Fibroblast of skin of scalp (primary cell): ENCODE measurements at regions not wholly inside any gene's neighbourhood (a gene's known extent, or its start where the extent isn't known, plus 50 kb on each side); places are given as distances from the start of the nearest gene placed in this dataset.
A peak's percentile ranks its signal among the peaks of the same experiment; 100 is the strongest.
"Not testable (repeated sequence)": the region's sequence is repeated elsewhere in the genome, so short reads cannot be mapped to it uniquely, and the experiment has no call there.

Experiments used
- DNase-seq: peaks from one replicate; pipeline ENCODE4 v3.0.0-alpha.2; 2013

GRCh38 chr14:85125291-85125670 lies 404.7 kb upstream of the FLRT2 start:
- no peak for DNase-seq

GRCh38 chr14:85129921-85130320 lies 400.0 kb upstream of the FLRT2 start:
- DNase-seq: peak; percentile 16

DNA sequence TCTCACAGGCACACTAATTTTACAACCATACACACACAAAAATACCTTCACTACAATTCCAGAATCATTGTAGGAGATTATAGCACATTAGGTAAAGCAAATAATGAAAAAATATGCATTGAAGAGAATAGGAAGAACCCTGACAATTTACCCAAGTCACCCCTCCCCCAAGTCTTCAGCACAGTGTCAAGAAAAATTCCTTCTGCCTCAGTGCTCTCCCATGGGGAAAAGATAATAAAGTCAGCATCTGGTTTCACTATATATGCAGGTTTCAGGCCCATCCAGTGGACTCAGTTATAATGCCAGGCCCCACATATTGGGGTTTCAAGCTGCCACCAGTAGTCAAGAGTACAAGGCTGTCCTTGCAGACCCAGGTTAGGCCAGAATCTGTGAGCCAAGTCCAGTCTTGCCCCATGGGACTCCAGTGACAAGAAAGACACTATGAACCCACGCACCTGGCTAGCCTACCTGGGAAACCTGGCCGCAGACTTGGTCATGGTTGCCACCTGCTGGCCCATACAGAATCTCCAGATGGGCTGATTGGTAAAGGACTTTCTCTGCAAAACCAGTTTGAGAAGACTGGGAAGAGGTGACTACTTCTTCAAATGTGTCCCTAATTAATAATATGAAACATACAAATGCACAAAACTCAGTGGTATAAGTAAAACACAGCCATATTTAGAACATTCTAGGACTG lies 398.6 kb upstream of the FLRT2 start:
- peak; percentile 18 for DNase-seq

- DNase-seq: no peak
Observed at GRCh38 chr14:85142982-85143381, 387.0 kb upstream of the FLRT2 start.

GRCh38 chr14:85146779-85147178 lies 383.2 kb upstream of the FLRT2 start:
- DNase-seq: no peak

DNA sequence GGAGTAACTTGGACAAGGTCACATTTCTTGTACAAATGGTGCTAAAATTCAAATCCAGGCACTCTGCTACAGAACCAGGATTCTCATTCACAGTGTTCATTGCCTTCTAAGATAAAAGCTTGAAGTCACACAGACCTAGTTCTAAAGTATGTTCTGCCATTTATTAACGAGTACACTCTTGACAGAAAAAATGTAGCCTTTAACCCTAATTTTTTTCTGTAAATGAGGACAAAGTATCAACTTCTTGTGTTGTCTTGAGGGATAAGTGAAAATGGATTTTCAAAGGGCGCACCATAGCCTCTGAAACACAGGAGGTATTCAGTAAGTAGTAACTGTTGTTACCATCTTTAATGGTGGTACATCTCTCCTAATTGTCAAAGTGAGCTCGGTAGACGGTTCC lies 379.8 kb upstream of the FLRT2 start:
- no peak for DNase-seq

- DNase-seq: no peak
Observed at GRCh38 chr14:85154714-85155113, 375.2 kb upstream of the FLRT2 start.

DNA sequence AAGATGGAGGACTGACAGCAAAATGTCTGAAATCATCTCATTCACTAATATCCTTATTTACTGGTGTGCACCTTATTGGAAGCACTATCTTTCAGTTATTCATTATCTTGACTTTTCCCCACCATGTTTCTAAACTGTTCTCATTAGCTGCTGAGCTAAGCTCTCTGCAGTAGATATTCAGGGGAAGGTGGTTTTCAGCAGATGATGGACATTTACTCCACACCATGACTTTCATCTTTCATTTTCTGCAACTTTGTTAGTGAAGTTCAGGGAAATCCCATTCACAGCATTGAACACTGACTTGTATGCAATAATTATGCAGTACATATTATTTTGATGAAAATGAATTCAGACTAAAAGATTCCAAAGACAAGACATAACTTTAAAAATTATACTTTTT lies 373.6 kb upstream of the FLRT2 start:
- DNase-seq: no peak

DNA sequence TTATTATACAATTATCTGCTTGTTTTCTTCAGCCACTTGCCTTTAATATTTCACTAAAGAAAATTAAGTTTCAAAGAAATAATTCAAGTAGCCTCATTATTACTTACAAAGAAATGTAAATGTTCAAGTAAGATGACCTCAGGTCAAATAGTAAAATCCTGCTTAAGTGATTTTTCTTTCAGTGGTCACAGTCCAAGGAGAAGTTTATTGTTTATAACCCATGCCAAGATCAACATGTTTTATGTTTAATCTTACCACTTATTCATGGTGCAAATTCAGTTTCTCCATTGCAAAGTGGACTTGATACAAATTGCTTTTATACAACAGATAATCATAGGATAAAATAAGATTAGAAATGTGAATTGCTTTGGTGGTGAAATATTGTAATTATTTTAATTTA lies 370.2 kb upstream of the FLRT2 start:
- no peak for DNase-seq

DNA sequence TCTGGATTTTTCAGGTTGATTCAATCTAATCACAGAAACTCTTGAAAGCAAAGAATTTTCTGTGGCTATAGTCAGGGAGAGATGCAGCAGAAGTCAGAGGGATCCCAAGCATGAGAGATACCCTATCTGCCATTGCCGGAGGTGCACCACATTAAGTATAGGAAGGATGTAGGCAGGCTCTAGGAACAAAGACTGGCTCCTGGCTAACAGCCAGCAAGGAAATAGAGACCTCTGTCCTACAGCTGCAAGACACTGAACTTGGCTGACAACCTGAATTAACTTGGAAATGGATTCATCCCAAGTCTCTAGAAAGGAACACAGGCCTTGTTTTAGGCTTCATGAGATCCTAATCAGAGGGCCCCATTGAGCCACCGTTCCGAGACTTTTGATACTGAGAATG lies 364.9 kb upstream of the FLRT2 start:
- DNase-seq: no peak

DNA sequence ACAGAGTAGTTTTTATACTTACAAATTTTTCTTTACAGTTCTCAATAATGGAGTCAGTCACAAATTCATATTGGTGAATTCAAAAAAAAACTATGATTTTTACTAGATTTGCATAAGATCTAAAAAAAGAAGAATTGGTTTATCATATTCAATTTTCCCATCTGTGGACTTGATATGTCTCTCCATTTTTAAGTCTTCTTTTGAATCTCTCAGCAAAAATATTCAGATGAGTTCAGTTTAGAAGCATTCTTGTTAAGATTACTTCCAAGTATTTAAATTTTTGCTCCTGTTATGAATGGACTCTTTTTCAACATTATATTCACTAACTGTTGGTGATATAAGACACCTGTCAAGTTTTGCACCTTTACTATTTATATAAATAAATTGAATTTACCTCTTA lies 360.6 kb upstream of the FLRT2 start:
- no peak for DNase-seq

- no peak for DNase-seq
Observed at GRCh38 chr14:85172290-85172689, 357.7 kb upstream of the FLRT2 start.

DNA sequence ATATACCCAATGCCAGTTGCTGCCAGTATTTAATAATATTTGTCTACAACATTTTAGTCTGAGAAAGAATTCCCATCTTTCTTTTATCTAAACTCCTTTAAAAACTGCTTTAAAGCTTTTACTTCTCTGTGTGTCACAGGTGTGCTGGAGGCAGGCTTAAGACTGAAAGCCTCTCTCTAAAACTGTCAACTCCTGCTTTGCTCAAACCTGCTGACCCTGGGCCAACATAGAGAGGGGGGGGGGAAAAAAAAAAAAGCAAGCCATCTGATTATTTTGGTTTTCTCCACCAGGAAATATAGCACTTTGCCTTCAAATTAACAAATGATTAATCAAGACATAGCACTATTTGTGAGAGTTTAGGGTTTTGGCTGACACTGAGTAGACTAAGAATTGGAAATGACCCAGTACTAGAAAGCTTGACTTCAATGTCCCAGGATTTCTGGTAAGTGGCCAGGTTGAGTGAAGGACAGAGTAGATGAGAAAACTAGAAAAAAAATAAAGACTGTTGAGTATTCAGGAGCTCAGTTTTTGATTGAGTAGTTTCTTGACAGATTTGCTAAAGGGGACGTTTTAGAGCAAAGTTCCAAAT lies 357.0 kb upstream of the FLRT2 start:
- DNase-seq: no peak

DNA sequence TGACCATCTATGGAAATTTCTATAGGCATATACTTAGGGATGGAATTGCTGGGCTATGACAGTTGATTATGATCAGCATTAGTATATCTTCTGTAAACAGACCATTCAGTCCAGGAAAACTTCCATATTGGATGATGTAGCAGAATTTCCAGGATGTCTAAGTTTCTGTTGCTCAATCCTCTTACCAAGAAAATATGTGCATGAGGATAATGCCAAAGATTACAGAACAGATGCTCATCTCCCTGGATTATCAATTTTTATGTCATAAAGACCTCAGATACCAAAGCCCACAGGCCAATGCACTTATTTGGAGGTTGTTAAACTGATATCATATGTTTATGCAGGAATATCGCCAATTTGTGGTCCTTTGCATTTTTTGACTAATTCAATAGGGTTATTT lies 354.4 kb upstream of the FLRT2 start:
- peak; percentile 87 for DNase-seq

- no peak for DNase-seq
Observed at GRCh38 chr14:85178864-85179263, 351.1 kb upstream of the FLRT2 start.

DNA sequence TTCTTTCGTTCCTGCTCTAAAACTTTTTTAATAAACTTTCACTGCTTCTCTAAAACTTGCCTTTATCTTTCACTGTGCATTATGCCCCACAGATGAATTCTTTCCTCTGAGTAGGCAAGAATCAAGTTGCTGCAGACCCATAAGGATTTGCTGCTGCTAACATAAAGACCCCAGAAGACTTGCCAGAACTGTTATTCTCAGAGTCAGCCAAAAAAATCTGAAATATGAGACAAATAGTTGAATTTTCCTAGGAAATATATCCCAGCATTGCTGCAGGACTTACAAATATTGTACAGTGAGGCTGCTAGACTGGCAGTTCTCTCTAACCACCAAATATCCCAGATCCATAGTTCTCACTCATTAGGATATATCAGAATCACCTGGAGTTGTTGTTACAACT lies 349.1 kb upstream of the FLRT2 start:
- no peak for DNase-seq

- no peak for DNase-seq
Observed at GRCh38 chr14:85182282-85182681, 347.7 kb upstream of the FLRT2 start.

GRCh38 chr14:85186082-85186481 lies 343.9 kb upstream of the FLRT2 start:
- DNase-seq: no peak

- no peak for DNase-seq
Observed at GRCh38 chr14:85187521-85187920, 342.4 kb upstream of the FLRT2 start.

DNA sequence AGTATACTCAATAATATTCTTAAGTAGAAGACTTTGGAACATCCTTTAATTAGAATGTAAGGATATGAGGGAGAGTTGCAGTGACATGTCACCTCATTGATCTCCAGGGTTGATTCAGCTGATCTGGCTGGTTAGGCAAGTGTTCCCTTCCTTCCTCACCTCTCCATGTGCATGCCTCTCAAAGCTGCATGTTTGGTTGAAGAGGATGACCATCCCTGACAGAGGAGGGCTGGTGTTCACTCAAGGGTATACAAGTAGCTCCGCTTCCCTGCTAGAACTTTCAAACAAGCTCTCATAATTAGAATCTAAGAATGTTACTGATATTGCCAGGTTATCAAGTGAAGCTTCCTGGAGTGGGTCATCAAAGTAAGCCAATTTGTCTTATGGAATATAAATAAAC lies 341.1 kb upstream of the FLRT2 start:
- no peak for DNase-seq

DNA sequence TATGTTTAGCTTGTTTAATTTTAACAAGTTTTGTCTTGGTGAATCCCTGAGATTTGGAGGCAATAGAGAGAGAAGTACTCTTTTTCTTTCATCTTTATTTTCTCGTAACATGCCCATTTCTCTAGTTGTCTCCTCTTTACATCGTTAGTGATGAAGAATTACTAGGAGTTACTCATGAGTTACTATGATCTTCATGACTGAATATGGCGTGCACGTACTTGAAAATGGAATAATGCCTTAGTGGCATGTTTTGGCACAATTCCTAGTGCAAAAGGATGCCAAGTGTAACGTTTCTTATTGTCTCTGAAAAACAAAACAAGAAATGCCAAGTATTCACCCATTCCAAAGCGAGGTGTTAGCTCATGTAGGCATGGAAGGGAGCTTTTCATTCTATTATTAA lies 340.7 kb upstream of the FLRT2 start:
- not testable (repeated sequence) for DNase-seq

DNA sequence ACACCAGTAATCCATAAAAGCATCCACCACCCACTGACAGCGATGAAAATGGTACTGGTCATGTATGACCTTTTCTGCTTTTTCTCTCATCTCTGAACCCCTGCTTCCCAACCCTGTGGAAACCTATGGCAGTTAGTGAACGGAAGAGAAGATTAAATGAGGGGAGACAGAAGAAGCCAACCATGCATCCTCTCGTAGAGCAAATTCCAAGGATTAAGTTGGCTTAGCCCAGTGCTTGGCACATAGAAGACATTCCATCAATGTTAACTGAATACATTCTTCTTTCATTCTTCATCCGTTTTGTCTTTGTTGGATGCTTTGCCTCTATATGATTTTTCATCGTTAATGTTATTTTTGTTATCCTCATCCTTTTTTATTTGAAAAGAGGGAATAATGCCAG lies 339.7 kb upstream of the FLRT2 start:
- DNase-seq: no peak

GRCh38 chr14:85191986-85192385 lies 338.0 kb upstream of the FLRT2 start:
- DNase-seq: no peak

DNA sequence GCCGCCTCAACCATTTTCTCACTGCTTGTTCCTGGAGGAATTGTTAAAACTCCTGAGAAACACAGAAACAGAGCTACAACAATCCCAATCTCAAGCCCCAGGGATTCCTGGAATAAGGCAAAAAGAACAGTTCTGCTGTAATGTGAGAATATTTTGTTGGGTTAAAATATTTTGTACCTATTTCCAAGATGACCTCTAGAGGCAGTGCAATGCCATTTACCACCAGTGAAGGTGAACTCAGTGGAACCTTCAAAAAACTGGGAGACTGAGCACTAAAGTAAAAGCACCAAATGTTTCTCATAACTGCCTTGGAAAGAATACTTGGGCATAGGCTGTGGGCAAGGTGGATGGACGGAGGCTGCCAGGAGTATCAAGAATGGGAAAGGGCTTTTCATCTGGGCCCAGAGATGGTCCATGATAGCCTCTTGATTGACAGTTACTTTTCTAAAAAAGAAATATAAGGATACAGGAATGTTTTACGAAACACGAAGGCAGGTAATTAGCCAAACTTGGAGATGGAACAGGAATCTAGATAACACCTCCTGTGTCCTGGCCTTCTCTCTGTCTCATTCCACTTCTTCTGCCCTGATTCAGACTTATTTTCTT lies 334.0 kb upstream of the FLRT2 start:
- peak; percentile 13 for DNase-seq

DNA sequence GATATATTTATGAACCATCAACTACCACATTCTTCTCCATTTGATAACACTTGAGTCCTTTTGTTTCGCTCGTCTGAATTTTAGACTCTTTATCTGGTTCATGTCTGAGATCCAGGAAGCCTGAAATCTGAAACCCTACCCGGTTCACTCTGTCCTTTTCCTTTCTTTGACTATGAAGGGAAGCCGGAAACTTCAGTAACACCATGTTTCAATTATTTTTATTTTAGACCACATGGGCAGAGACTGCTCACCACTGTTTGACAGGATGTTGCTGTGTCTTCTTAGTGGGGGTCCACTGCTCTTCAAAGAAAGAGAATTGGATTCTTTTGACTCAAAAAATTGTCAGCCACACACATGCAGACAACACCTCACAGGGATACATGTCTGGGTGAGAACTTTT lies 331.9 kb upstream of the FLRT2 start:
- DNase-seq: peak; percentile 30
